ENCODE measurements at regions not wholly inside any gene's neighbourhood (a gene's known extent, or its start where the extent isn't known, plus 50 kb on each side); places are given as distances from the start of the nearest gene placed in this dataset.

- TF ChIP-seq E2F6 (IDR thresholded peaks at IDR 0.05; ENCODE audit: borderline replicate concordance, low read depth) (no peak), ESRRA (IDR thresholded peaks at IDR 0.05; ENCODE audit: borderline replicate concordance, low read length) (no peak), ATOH8 (CRISPR knock-in tag; IDR thresholded peaks at IDR 0.05; ENCODE audit: low read depth) (no peak)
Measured at GRCh38 chr2:116537811-116538210, 1276.7 kb upstream of the DDX18 start.

Measured in A549 (cell line).